GM18502 (cell line): ENCODE measurements at regions not wholly inside any gene's neighbourhood (a gene's known extent, or its start where the extent isn't known, plus 50 kb on each side); places are given as distances from the start of the nearest gene placed in this dataset.

ENCODE experiments used
- ATAC-seq: cut with Tn5 transposase; IDR thresholded peaks from one replicate; pipeline ENCODE4 v1.9.1; 2021; ENCODE audit warnings: mild to moderate bottlenecking; ENCODE audit not compliant: unreplicated experiment, poor library complexity

GRCh38 chr12:115257791-115258190 is 573.8 kb upstream of the TBX3 start:
- ATAC-seq, result no peak

GRCh38 chr12:115255962-115256361 is 572.0 kb upstream of the TBX3 start:
- ATAC-seq, result no peak

GRCh38 chr12:115255257-115255656 is 571.3 kb upstream of the TBX3 start:
- no peak for ATAC-seq

- no peak for ATAC-seq
Observed at GRCh38 chr12:115253049-115253448, 569.1 kb upstream of the TBX3 start.

- no peak for ATAC-seq
Observed at GRCh38 chr12:115251727-115252126, 567.8 kb upstream of the TBX3 start.

GRCh38 chr12:115249671-115250278 is 565.8 kb upstream of the TBX3 start:
- ATAC-seq, result no peak

- ATAC-seq, result no peak
Observed at GRCh38 chr12:115245020-115245419, 561.0 kb upstream of the TBX3 start.

- no peak for ATAC-seq
Observed at GRCh38 chr12:115243933-115244628, 560.1 kb upstream of the TBX3 start.

- no peak for ATAC-seq
Observed at GRCh38 chr12:115240251-115240650, 556.3 kb upstream of the TBX3 start.

- no peak for ATAC-seq
Observed at GRCh38 chr12:115235880-115236279, 551.9 kb upstream of the TBX3 start.

GRCh38 chr12:115233891-115234543 is 550.0 kb upstream of the TBX3 start:
- no peak for ATAC-seq

GRCh38 chr12:115232455-115233156 is 548.6 kb upstream of the TBX3 start:
- ATAC-seq, result no peak

GRCh38 chr12:115230606-115231005 is 546.6 kb upstream of the TBX3 start:
- no peak for ATAC-seq

- ATAC-seq, result no peak
Observed at GRCh38 chr12:115229517-115229916, 545.5 kb upstream of the TBX3 start.

- no peak for ATAC-seq
Observed at GRCh38 chr12:115228434-115228833, 544.5 kb upstream of the TBX3 start.

- ATAC-seq, result no peak
Observed at GRCh38 chr12:115227137-115227615, 543.2 kb upstream of the TBX3 start.

GRCh38 chr12:115225845-115226244 is 541.9 kb upstream of the TBX3 start:
- ATAC-seq, result no peak

- ATAC-seq, result no peak
Observed at GRCh38 chr12:115223991-115224390, 540.0 kb upstream of the TBX3 start.

- no peak for ATAC-seq
Observed at GRCh38 chr12:115223322-115223721, 539.3 kb upstream of the TBX3 start.

GRCh38 chr12:115222220-115222619 is 538.2 kb upstream of the TBX3 start:
- no peak for ATAC-seq

GRCh38 chr12:115216301-115216700 is 532.3 kb upstream of the TBX3 start:
- ATAC-seq, result no peak
